ENCODE measurements at regions not wholly inside any gene's neighbourhood (a gene's known extent, or its start where the extent isn't known, plus 50 kb on each side); places are given as distances from the start of the nearest gene placed in this dataset.
"Not testable (repeated sequence)": the region's sequence is repeated elsewhere in the genome, so short reads cannot be mapped to it uniquely, and the experiment has no call there.

GRCh38 chrX:64739792-64740378 lies 236.4 kb downstream of the ZC4H2 start:
- no peak overlapping the region for H3K4me3 ChIP-seq (ENCODE audit: low read depth, low read length)
- TF ChIP-seq ZNF423 (tag by site-specific recombination; IDR thresholded peaks at IDR 0.05): no peak
- TF ChIP-seq KLF17 (tag by site-specific recombination; IDR thresholded peaks at IDR 0.05): no peak
- TF ChIP-seq ZNF16 (tag by site-specific recombination; IDR thresholded peaks at IDR 0.05; ENCODE audit: low read depth): no peak
- TF ChIP-seq ZNF585B (tag by site-specific recombination; IDR thresholded peaks at IDR 0.05): no peak
- no peak for TF ChIP-seq FEZF1 (tag by site-specific recombination; IDR thresholded peaks at IDR 0.05)
- no peak for TF ChIP-seq ZNF239 (tag by site-specific recombination; IDR thresholded peaks at IDR 0.05)
- TF ChIP-seq MEIS1 (CRISPR knock-in tag; IDR thresholded peaks at IDR 0.05; ENCODE audit: borderline replicate concordance): no peak
- no peak for TF ChIP-seq ZNF654 (tag by site-specific recombination; IDR thresholded peaks at IDR 0.05; ENCODE audit: low read depth)
- TF ChIP-seq ZFP41 (tag by site-specific recombination; IDR thresholded peaks at IDR 0.05; ENCODE audit: borderline replicate concordance): no peak
- no peak for TF ChIP-seq ZNF48 (tag by site-specific recombination; IDR thresholded peaks at IDR 0.05)
- TF ChIP-seq HIC1 (tag by site-specific recombination; IDR thresholded peaks at IDR 0.05): no peak
- TF ChIP-seq ZNF354C (tag by site-specific recombination; IDR thresholded peaks at IDR 0.05; ENCODE audit: borderline replicate concordance, low read depth): no peak
- no peak for TF ChIP-seq ZNF140 (tag by site-specific recombination; IDR thresholded peaks at IDR 0.05)
- no peak for TF ChIP-seq ELK4 (IDR thresholded peaks at IDR 0.05; ENCODE audit: borderline replicate concordance, low read depth, low read length)
- no peak overlapping the region for H3K27ac ChIP-seq (ENCODE audit: extremely low read depth, low read depth, low read length)
- H3K36me3 ChIP-seq (ENCODE audit: control insufficient read depth in 2 of 2, insufficient read depth in 1 of 2, low read length in 2 of 2): no peaks in the 10 kb centered on the region
- 0 out of 2 replicates have a peak, but pooled peaks cover 2% of the 10 kb centered on the region for H3K4me1 ChIP-seq (ENCODE audit: control insufficient read depth, insufficient read depth, low read length)
- no peaks in the 10 kb centered on the region; the same call in 1 of the 2 replicates for H3K9me3 ChIP-seq (ENCODE audit: control insufficient read depth, insufficient read depth, low read depth, low read length)
- CTCF ChIA-PET: interaction anchor here (0.6 kb wide), 1 partner anchor 1988 kb away, joined by 5 read pairs; no protein-coding TSS in a partner anchor
- POLR2A ChIA-PET: no interaction called here

- no peak overlapping the region for H3K27ac ChIP-seq (ENCODE audit: extremely low read depth, low read depth, low read length)
- H3K4me1 ChIP-seq (ENCODE audit: control insufficient read depth, insufficient read depth, low read length): no peaks in the 10 kb centered on the region
- H3K36me3 ChIP-seq (ENCODE audit: control insufficient read depth in 2 of 2, insufficient read depth in 1 of 2, low read length in 2 of 2): no peaks in the 10 kb centered on the region
- ChIA-PET CTCF (no interaction called here), POLR2A (no interaction called here)
- no peak overlapping the region for H3K4me3 ChIP-seq (ENCODE audit: low read depth, low read length)
- no peak for TF ChIP-seq KLF9 (tag by site-specific recombination; IDR thresholded peaks at IDR 0.05; ENCODE audit: low read depth)
- no peak for TF ChIP-seq ZNF768 (tag by site-specific recombination; IDR thresholded peaks at IDR 0.05)
- TF ChIP-seq ZNF624 (tag by site-specific recombination; IDR thresholded peaks at IDR 0.05): no peak
- TF ChIP-seq ZNF514 (tag by site-specific recombination; IDR thresholded peaks at IDR 0.05): no peak
- no peak for TF ChIP-seq ZBTB17 (tag by site-specific recombination; IDR thresholded peaks at IDR 0.05)
- TF ChIP-seq ZNF530 (tag by site-specific recombination; IDR thresholded peaks at IDR 0.05; ENCODE audit: low read depth): no peak
- no peak for TF ChIP-seq ZNF610 (tag by site-specific recombination; IDR thresholded peaks at IDR 0.05; ENCODE audit: borderline replicate concordance)
- no peak for TF ChIP-seq ZNF639 (tag by site-specific recombination; IDR thresholded peaks at IDR 0.05)
- no peak for TF ChIP-seq TSHZ1 (tag by site-specific recombination; IDR thresholded peaks at IDR 0.05; ENCODE audit: borderline replicate concordance)
- no peak for TF ChIP-seq SETDB1 (IDR thresholded peaks at IDR 0.05; ENCODE audit: insufficient read length, low read length)
- no peaks in the 10 kb centered on the region; the same call in none of the 2 replicates for H3K9me3 ChIP-seq (ENCODE audit: control insufficient read depth, insufficient read depth, low read depth, low read length)
These were observed 277.9 kb downstream of the ZC4H2 start for GRCh38 chrX:64698317-64698716.

GRCh38 chrX:64695372-64695771 lies 280.9 kb downstream of the ZC4H2 start:
- H3K4me1 ChIP-seq (ENCODE audit: control insufficient read depth, insufficient read depth, low read length); H3K4me3 ChIP-seq (ENCODE audit: low read depth, low read length); H3K36me3 ChIP-seq (ENCODE audit: control insufficient read depth in 2 of 2, insufficient read depth in 1 of 2, low read length in 2 of 2); H3K27ac ChIP-seq (ENCODE audit: extremely low read depth, low read depth, low read length); CTCF ChIA-PET; POLR2A ChIA-PET; H3K9me3 ChIP-seq (ENCODE audit: control insufficient read depth, insufficient read depth, low read depth, low read length): not testable (repeated sequence)
